ENCODE measurements at regions not wholly inside any gene's neighbourhood (a gene's known extent, or its start where the extent isn't known, plus 50 kb on each side); places are given as distances from the start of the nearest gene placed in this dataset.

GRCh38 chr12:93302331-93303229, 75.1 kb upstream of the NUDT4 start:
- no peaks in the 10 kb centered on the region for H3K27me3 ChIP-seq (ENCODE audit: insufficient read depth, low read length)
- no peak overlapping the region for H3K9ac ChIP-seq (ENCODE audit: low read depth, low read length)
- no peaks in the 10 kb centered on the region for H3K36me3 ChIP-seq (ENCODE audit: insufficient read depth, low read length)
- no peaks in the 10 kb centered on the region for H3K4me1 ChIP-seq (ENCODE audit: insufficient read depth, low read length)
- 87% methylated on average over 3 of the region's 5 CpGs for WGBS
- no peak overlapping the region for H3K27ac ChIP-seq (ENCODE audit: low read depth, low read length)
- no peak overlapping the region for H3K4me3 ChIP-seq (ENCODE audit: low read length)
- H3K9me3 ChIP-seq (ENCODE audit: insufficient read depth, low read depth, low read length) = peaks cover 6% of the 10 kb centered on the region; the same call in 1 of the 2 replicates

- no peak overlapping the region for H3K27ac ChIP-seq (ENCODE audit: low read depth, low read length)
- H3K4me1 ChIP-seq (ENCODE audit: insufficient read depth, low read length) = no peaks in the 10 kb centered on the region
- H3K9me3 ChIP-seq (ENCODE audit: insufficient read depth, low read depth, low read length) = peaks cover 6% of the 10 kb centered on the region; the same call in 1 of the 2 replicates
- H3K4me3 ChIP-seq (ENCODE audit: low read length) = no peak overlapping the region
- no peaks in the 10 kb centered on the region for H3K36me3 ChIP-seq (ENCODE audit: insufficient read depth, low read length)
- no peaks in the 10 kb centered on the region for H3K27me3 ChIP-seq (ENCODE audit: insufficient read depth, low read length)
- no peak overlapping the region for H3K9ac ChIP-seq (ENCODE audit: low read depth, low read length)
Observed at GRCh38 chr12:93306636-93307035, 71.1 kb upstream of the NUDT4 start.

- Histone ChIP-seq H3K4me1 (ENCODE audit: insufficient read depth, low read length) (no peaks in the 10 kb centered on the region), H3K9me3 (ENCODE audit: insufficient read depth, low read depth, low read length) (peaks cover 6% of the 10 kb centered on the region; the same call in 1 of the 2 replicates), H3K27ac (ENCODE audit: low read depth, low read length) (no peak overlapping the region), H3K4me3 (ENCODE audit: low read length) (no peak overlapping the region), H3K27me3 (ENCODE audit: insufficient read depth, low read length) (no peaks in the 10 kb centered on the region), H3K36me3 (ENCODE audit: insufficient read depth, low read length) (no peaks in the 10 kb centered on the region), H3K9ac (ENCODE audit: low read depth, low read length) (no peak overlapping the region)
- WGBS = 89% methylated on average over 3 of the region's 4 CpGs
Observed at GRCh38 chr12:93308281-93308680, 69.4 kb upstream of the NUDT4 start.

- Histone ChIP-seq H3K27me3 (ENCODE audit: insufficient read depth, low read length) (no peaks in the 10 kb centered on the region), H3K27ac (ENCODE audit: low read depth, low read length) (no peak overlapping the region), H3K4me1 (ENCODE audit: insufficient read depth, low read length) (no peaks in the 10 kb centered on the region), H3K9ac (ENCODE audit: low read depth, low read length) (no peak overlapping the region), H3K9me3 (ENCODE audit: insufficient read depth, low read depth, low read length) (no peaks in the 10 kb centered on the region), H3K4me3 (ENCODE audit: low read length) (no peak overlapping the region), H3K36me3 (ENCODE audit: insufficient read depth, low read length) (no peaks in the 10 kb centered on the region)
- 92% methylated on average over 1 of the region's 2 CpGs for WGBS
Observed at GRCh38 chr12:93311827-93312226, 65.9 kb upstream of the NUDT4 start.

- H3K4me1 ChIP-seq (ENCODE audit: insufficient read depth, low read length) = no peaks in the 10 kb centered on the region
- H3K27me3 ChIP-seq (ENCODE audit: insufficient read depth, low read length) = no peaks in the 10 kb centered on the region
- 95% methylated on average over 4 of the region's 4 CpGs for WGBS
- no peak overlapping the region for H3K9ac ChIP-seq (ENCODE audit: low read depth, low read length)
- H3K36me3 ChIP-seq (ENCODE audit: insufficient read depth, low read length) = no peaks in the 10 kb centered on the region
- H3K9me3 ChIP-seq (ENCODE audit: insufficient read depth, low read depth, low read length) = no peaks in the 10 kb centered on the region
- H3K27ac ChIP-seq (ENCODE audit: low read depth, low read length) = no peak overlapping the region
- no peak overlapping the region for H3K4me3 ChIP-seq (ENCODE audit: low read length)
Observed at GRCh38 chr12:93314177-93314497, 63.6 kb upstream of the NUDT4 start.

- 93% methylated on average over 9 of the region's 9 CpGs for WGBS
- no peak overlapping the region for H3K4me3 ChIP-seq (ENCODE audit: low read length)
- no peaks in the 10 kb centered on the region for H3K27me3 ChIP-seq (ENCODE audit: insufficient read depth, low read length)
- H3K4me1 ChIP-seq (ENCODE audit: insufficient read depth, low read length) = no peaks in the 10 kb centered on the region
- no peaks in the 10 kb centered on the region for H3K36me3 ChIP-seq (ENCODE audit: insufficient read depth, low read length)
- no peak overlapping the region for H3K9ac ChIP-seq (ENCODE audit: low read depth, low read length)
- no peak overlapping the region for H3K27ac ChIP-seq (ENCODE audit: low read depth, low read length)
- no peaks in the 10 kb centered on the region for H3K9me3 ChIP-seq (ENCODE audit: insufficient read depth, low read depth, low read length)
Observed at GRCh38 chr12:93315385-93315906, 62.3 kb upstream of the NUDT4 start.

- 48% methylated on average over 4 of the region's 4 CpGs for WGBS
- Histone ChIP-seq H3K27me3 (ENCODE audit: insufficient read depth, low read length) (no peaks in the 10 kb centered on the region), H3K4me3 (ENCODE audit: low read length) (no peak overlapping the region), H3K27ac (ENCODE audit: low read depth, low read length) (no peak overlapping the region), H3K9me3 (ENCODE audit: insufficient read depth, low read depth, low read length) (no peaks in the 10 kb centered on the region), H3K4me1 (ENCODE audit: insufficient read depth, low read length) (no peaks in the 10 kb centered on the region), H3K36me3 (ENCODE audit: insufficient read depth, low read length) (no peaks in the 10 kb centered on the region), H3K9ac (ENCODE audit: low read depth, low read length) (no peak overlapping the region)
Observed at GRCh38 chr12:93315907-93316622, 61.7 kb upstream of the NUDT4 start.

- H3K9ac ChIP-seq (ENCODE audit: low read depth, low read length) = no peak overlapping the region
- no peak overlapping the region for H3K4me3 ChIP-seq (ENCODE audit: low read length)
- WGBS = no CpG with 5 or more reads among the region's 1 CpG
- no peaks in the 10 kb centered on the region for H3K36me3 ChIP-seq (ENCODE audit: insufficient read depth, low read length)
- H3K9me3 ChIP-seq (ENCODE audit: insufficient read depth, low read depth, low read length) = no peaks in the 10 kb centered on the region
- H3K4me1 ChIP-seq (ENCODE audit: insufficient read depth, low read length) = no peaks in the 10 kb centered on the region
- no peaks in the 10 kb centered on the region for H3K27me3 ChIP-seq (ENCODE audit: insufficient read depth, low read length)
- no peak overlapping the region for H3K27ac ChIP-seq (ENCODE audit: low read depth, low read length)
Observed at GRCh38 chr12:93316623-93316971, 61.1 kb upstream of the NUDT4 start.

- Histone ChIP-seq H3K36me3 (ENCODE audit: insufficient read depth, low read length) (no peaks in the 10 kb centered on the region), H3K27ac (ENCODE audit: low read depth, low read length) (no peak overlapping the region)
- 93% methylated on average over 6 of the region's 6 CpGs for whole genome bisulfite sequencing
Observed at GRCh38 chr12:93317227-93317626, 60.5 kb upstream of the NUDT4 start.

GRCh38 chr12:93318720-93319522, 58.8 kb upstream of the NUDT4 start:
- Histone ChIP-seq H3K9ac (ENCODE audit: low read depth, low read length) (no peak overlapping the region), H3K27ac (ENCODE audit: low read depth, low read length) (no peak overlapping the region), H3K27me3 (ENCODE audit: insufficient read depth, low read length) (no peaks in the 10 kb centered on the region), H3K9me3 (ENCODE audit: insufficient read depth, low read depth, low read length) (no peaks in the 10 kb centered on the region), H3K36me3 (ENCODE audit: insufficient read depth, low read length) (no peaks in the 10 kb centered on the region), H3K4me1 (ENCODE audit: insufficient read depth, low read length) (no peaks in the 10 kb centered on the region), H3K4me3 (ENCODE audit: low read length) (no peak overlapping the region)
- 93% methylated on average over 6 of the region's 6 CpGs for WGBS

More at GRCh38 chr12:93317227-93317626, 60.5 kb upstream of the NUDT4 start:
- Histone ChIP-seq H3K9ac (ENCODE audit: low read depth, low read length) (no peak overlapping the region), H3K4me1 (ENCODE audit: insufficient read depth, low read length) (no peaks in the 10 kb centered on the region), H3K27me3 (ENCODE audit: insufficient read depth, low read length) (no peaks in the 10 kb centered on the region), H3K9me3 (ENCODE audit: insufficient read depth, low read depth, low read length) (no peaks in the 10 kb centered on the region), H3K4me3 (ENCODE audit: low read length) (no peak overlapping the region)

Measured in HUES64 (cell line).